B cell (primary cell): ENCODE measurements at regions not wholly inside any gene's neighbourhood (a gene's known extent, or its start where the extent isn't known, plus 50 kb on each side); places are given as distances from the start of the nearest gene placed in this dataset.

Experiments
- ATAC-seq: fragments of 200-7000 bp; cut with Tn5 transposase; one replicate; pipeline ENCODE4 v1.10.0; 2021; ENCODE audit warnings: low read depth, mild to moderate bottlenecking, moderate number of reproducible peaks, moderate library complexity
- CTCF ChIA-PET: fragments of 350-600 bp; sonication (Branson Sonifier 250); formaldehyde crosslinking; loops from one replicate; lab custom pipeline; 2021; ENCODE audit warnings: antibody characterized with exemption, inconsistent platforms; lab: Charles Lee
- POLR2A ChIA-PET: fragments of 350-600 bp; sonication (Branson Sonifier 250); formaldehyde crosslinking; loops from one replicate; lab custom pipeline; 2021; ENCODE audit warnings: antibody characterized with exemption; lab: Charles Lee
- DNase-seq: peaks from one replicate; pipeline ENCODE4 v3.0.0; 2013
- H2AFZ ChIP-seq: 2 replicates; pipeline ENCODE4 v1.6.1; 2012; ENCODE audit warnings: mild to moderate bottlenecking, low read depth, low read length; ENCODE audit not compliant: insufficient read depth, poor library complexity, severe bottlenecking
- H3K27ac ChIP-seq, 2 donors: 1 replicate in 1 of 2; 2 replicates in 1 of 2; pipeline ENCODE4 v1.5.1; 2012 to 2013; ENCODE audit warnings: low read length in 2 of 2, mild to moderate bottlenecking in 2 of 2, moderate library complexity in 1 of 2
- H3K27me3 ChIP-seq, 4 experiments: fragments of 200-600 bp in 1 of 4; sonication (generic) in 1 of 4; replicated peaks in 1 of 4; 1 replicate in 2 of 4; 2 replicates in 2 of 4; pipeline versions ENCODE4 v1.6.1 to v1.7.0; 2013 to 2016; ENCODE audit warnings: low read length in 3 of 4, mild to moderate bottlenecking in 2 of 4, mixed read lengths in 1 of 4, moderate library complexity in 1 of 4; ENCODE audit not compliant: insufficient read depth in 4 of 4, control insufficient read depth in 3 of 4; ENCODE audit errors: control extremely low read depth in 1 of 4
- H3K36me3 ChIP-seq, 2 experiments: replicated peaks in 1 of 2; 1 replicate in 1 of 2; 2 replicates in 1 of 2; pipeline versions ENCODE4 v1.6.1 to v1.7.1; 2013; ENCODE audit warnings: low read length in 1 of 2; ENCODE audit not compliant: insufficient read depth in 2 of 2, control insufficient read depth in 1 of 2; ENCODE audit errors: control extremely low read depth in 1 of 2, extremely low read depth in 1 of 2
- H3K4me1 ChIP-seq, 2 donors: fragments of 200-600 bp in 1 of 2; sonication (generic) in 1 of 2; 1 replicate in 1 of 2; 2 replicates in 1 of 2; pipeline versions ENCODE4 v1.5.1 to v1.6.1; 2013 to 2017; ENCODE audit warnings: low read length in 2 of 2; ENCODE audit not compliant: control insufficient read depth in 2 of 2, insufficient read depth in 2 of 2
- H3K4me2 ChIP-seq: replicated peaks from 2 replicates; pipeline ENCODE3; 2012; ENCODE audit warnings: mild to moderate bottlenecking, low read depth, low read length; ENCODE audit not compliant: poor library complexity, severe bottlenecking
- H3K4me3 ChIP-seq, 5 experiments: fragments of 200-600 bp in 1 of 5; sonication (generic) in 1 of 5; 1 replicate in 3 of 5; 2 replicates in 2 of 5; pipeline versions ENCODE4 v1.5.1 to v1.7.0; 2011 to 2016; ENCODE audit warnings: low read length in 4 of 5, mild to moderate bottlenecking in 4 of 5, low read depth in 2 of 5, control low read depth in 1 of 5, moderate library complexity in 1 of 5; ENCODE audit not compliant: insufficient read depth in 1 of 5; ENCODE audit errors: control extremely low read depth in 1 of 5, extremely low read depth in 1 of 5
- H3K79me2 ChIP-seq: fragments of 200-600 bp; sonication (generic); one replicate; pipeline ENCODE4 v1.6.0; 2016; ENCODE audit warnings: low read length; ENCODE audit not compliant: control insufficient read depth, insufficient read depth
- H3K9ac ChIP-seq: fragments of 200-600 bp; sonication (generic); 2 replicates; pipeline ENCODE4 v1.6.1; 2017; ENCODE audit warnings: mild to moderate bottlenecking, low read length, moderate library complexity
- H3K9me3 ChIP-seq, 3 donors: one replicate each; pipeline versions ENCODE4 v1.6.1 to v1.7.1; 2013; ENCODE audit warnings: low read length in 2 of 3; ENCODE audit not compliant: control insufficient read depth in 2 of 3, insufficient read depth in 1 of 3; ENCODE audit errors: control extremely low read depth in 1 of 3
- H4K20me1 ChIP-seq: 2 replicates; pipeline ENCODE4 v1.6.0; 2012; ENCODE audit warnings: mild to moderate bottlenecking, low read length; ENCODE audit not compliant: insufficient read depth, control insufficient read depth, poor library complexity, severe bottlenecking
- H3K27ac Mint-ChIP-seq: one replicate; pipeline ENCODE4 v1.8.0; 2021; ENCODE audit warnings: mixed read lengths
- H3K27me3 Mint-ChIP-seq: one replicate; pipeline ENCODE4 v1.8.0; 2021; ENCODE audit warnings: mixed read lengths
- H3K4me1 Mint-ChIP-seq: one replicate; pipeline ENCODE4 v1.8.0; 2021; ENCODE audit warnings: mixed read lengths
- H3K4me3 Mint-ChIP-seq: one replicate; pipeline ENCODE4 v1.8.0; 2021; ENCODE audit warnings: mixed read lengths
- H3K9me3 Mint-ChIP-seq: one replicate; pipeline ENCODE4 v1.8.0; 2022; ENCODE audit warnings: mixed read lengths; ENCODE audit not compliant: insufficient read depth
- CTCF ChIP-seq: fragments of 200-600 bp; IDR thresholded peaks from one replicate; pipeline ENCODE4 v1.8.0; 2022; ENCODE audit warnings: antibody characterized with exemption, mild to moderate bottlenecking
- EZH2 ChIP-seq: IDR thresholded peaks from 2 replicates; pipeline ENCODE4 v1.6.1; 2012; ENCODE audit warnings: borderline replicate concordance, low read depth, mild to moderate bottlenecking, moderate library complexity, low read length; ENCODE audit not compliant: insufficient read depth, poor library complexity, severe bottlenecking
- WGBS: methylation state at CpG from one replicate; pipeline ENCODE4 v1.1.5; 2013; ENCODE audit warnings: missing lambda C conversion rate; ENCODE audit not compliant: insufficient coverage; 5-methylcytosine and 5-hydroxymethylcytosine counted together
- intact Hi-C: fragments of 100-400 bp; cut with micrococcal nuclease; formaldehyde crosslinking; loops from one replicate; pipeline ENCODE4 v1.10.0; 2022

GRCh38 chr9:29039258-29039657, 1466.0 kb upstream of the C9orf72 start:
- Histone ChIP-seq H2AFZ (no peak overlapping the region), H3K4me1 (no peaks in the 10 kb centered on the region), H3K4me2 (no peak overlapping the region), H3K9me3 (no peaks in the 10 kb centered on the region), H3K4me3 (no peak overlapping the region), H3K9ac (no peak overlapping the region), H3K27me3 (no peaks in the 10 kb centered on the region), H4K20me1 (no peaks in the 10 kb centered on the region), H3K79me2 (no peaks in the 10 kb centered on the region), H3K36me3 (no peaks in the 10 kb centered on the region), H3K27ac (no peak overlapping the region)
- TF ChIP-seq EZH2 (no peak), CTCF (no peak)
- Mint-ChIP-seq H3K9me3 (no peaks in the 10 kb centered on the region), H3K4me1 (no peaks in the 10 kb centered on the region), H3K27ac (no peak overlapping the region), H3K27me3 (no peaks in the 10 kb centered on the region), H3K4me3 (no peak overlapping the region)
- intact Hi-C loops: no loop called here
- DNase-seq: no peak
- 60% methylated on average over 2 of the region's 2 CpGs for WGBS
- CTCF ChIA-PET: no interaction called here
- ATAC-seq: no peak
- POLR2A ChIA-PET: no interaction called here

GRCh38 chr9:29043072-29043471, 1469.8 kb upstream of the C9orf72 start:
- no peaks in the 10 kb centered on the region for H4K20me1 ChIP-seq
- no peak overlapping the region for H3K9ac ChIP-seq
- intact Hi-C loops: no loop called here
- H3K4me1 ChIP-seq: no peaks in the 10 kb centered on the region
- no peaks in the 10 kb centered on the region for H3K79me2 ChIP-seq
- Mint-ChIP-seq H3K27me3 (no peaks in the 10 kb centered on the region), H3K9me3 (peaks cover 4% of the 10 kb centered on the region), H3K4me3 (no peak overlapping the region), H3K4me1 (no peaks in the 10 kb centered on the region), H3K27ac (no peak overlapping the region)
- POLR2A ChIA-PET: no interaction called here
- no peak overlapping the region for H3K4me3 ChIP-seq
- H3K27ac ChIP-seq: no peak overlapping the region
- DNase-seq (no peak), ATAC-seq (no peak)
- no peaks in the 10 kb centered on the region for H3K9me3 ChIP-seq
- no peak for TF ChIP-seq CTCF
- TF ChIP-seq EZH2: no peak
- H3K4me2 ChIP-seq: no peak overlapping the region
- no peaks in the 10 kb centered on the region for H3K27me3 ChIP-seq
- CTCF ChIA-PET: no interaction called here
- H3K36me3 ChIP-seq: no peaks in the 10 kb centered on the region
- H2AFZ ChIP-seq: no peak overlapping the region
- no CpG with 5 or more reads among the region's 1 CpG for WGBS
